T-helper 1 cell (primary cell): ENCODE measurements at regions not wholly inside any gene's neighbourhood (a gene's known extent, or its start where the extent isn't known, plus 50 kb on each side); places are given as distances from the start of the nearest gene placed in this dataset.
A peak's percentile ranks its signal among the peaks of the same experiment; 100 is the strongest.

ENCODE experiments used
- DNase-seq, 5 donors: peaks; one replicate each; pipeline ENCODE4 v3.0.0-alpha.2; 2012 to 2020

- DNase-seq, result no peak
Observed at GRCh38 chr18:47593744-47594472, 336.6 kb downstream of the SMAD2 start.

GRCh38 chr18:47591429-47591828, 339.0 kb downstream of the SMAD2 start:
- no peak for DNase-seq

GRCh38 chr18:47587587-47587986, 336.1 kb upstream of the SKOR2 start:
- DNase-seq, result no peak

- DNase-seq, result no peak
Observed at GRCh38 chr18:47586418-47587070, 335.1 kb upstream of the SKOR2 start.

- no peak for DNase-seq
Observed at GRCh38 chr18:47585914-47586313, 334.5 kb upstream of the SKOR2 start.

- DNase-seq, result no peak
Observed at GRCh38 chr18:47585136-47585535, 333.7 kb upstream of the SKOR2 start.

- DNase-seq, result no peak
Observed at GRCh38 chr18:47582093-47582492, 330.6 kb upstream of the SKOR2 start.

- DNase-seq, result no peak
Observed at GRCh38 chr18:47577520-47577919, 326.1 kb upstream of the SKOR2 start.

- no peak for DNase-seq
Observed at GRCh38 chr18:47574966-47575365, 323.5 kb upstream of the SKOR2 start.

GRCh38 chr18:47571957-47572356, 320.5 kb upstream of the SKOR2 start:
- DNase-seq, result no peak

- DNase-seq, result no peak
Observed at GRCh38 chr18:47566809-47567208, 315.3 kb upstream of the SKOR2 start.

- no peak for DNase-seq
Observed at GRCh38 chr18:47560723-47561715, 309.6 kb upstream of the SKOR2 start.

- peak in 1 of 5 donors; percentile 49 for DNase-seq
Observed at GRCh38 chr18:47558110-47558750, 306.8 kb upstream of the SKOR2 start.

- no peak for DNase-seq
Observed at GRCh38 chr18:47557160-47557559, 305.7 kb upstream of the SKOR2 start.

GRCh38 chr18:47552783-47553182, 301.3 kb upstream of the SKOR2 start:
- no peak for DNase-seq

GRCh38 chr18:47550611-47551010, 299.2 kb upstream of the SKOR2 start:
- no peak for DNase-seq

GRCh38 chr18:47549021-47549540, 297.6 kb upstream of the SKOR2 start:
- no peak for DNase-seq

- DNase-seq, result no peak
Observed at GRCh38 chr18:47547539-47548202, 296.2 kb upstream of the SKOR2 start.

- DNase-seq, result no peak
Observed at GRCh38 chr18:47545613-47546012, 294.2 kb upstream of the SKOR2 start.

GRCh38 chr18:47543080-47543479, 291.6 kb upstream of the SKOR2 start:
- no peak for DNase-seq

- no peak for DNase-seq
Observed at GRCh38 chr18:47542551-47542950, 291.1 kb upstream of the SKOR2 start.

- DNase-seq, result no peak
Observed at GRCh38 chr18:47531717-47532116, 280.3 kb upstream of the SKOR2 start.
